Cardiac fibroblast (primary cell): ENCODE measurements at regions not wholly inside any gene's neighbourhood (a gene's known extent, or its start where the extent isn't known, plus 50 kb on each side); places are given as distances from the start of the nearest gene placed in this dataset.

ENCODE experiments used
- DNase-seq, 2 donors: peaks; one replicate each; pipeline versions ENCODE4 v3.0.0 to v3.0.0-alpha.2; 2010; ENCODE audit warnings: low read depth in 2 of 2
- H3K4me3 ChIP-seq, 2 donors: replicated peaks in 1 of 2; 1 replicate in 1 of 2; 2 replicates in 1 of 2; pipeline ENCODE4 v1.5.1; 2011; ENCODE audit warnings: low read depth in 2 of 2, low read length in 2 of 2, mild to moderate bottlenecking in 2 of 2, moderate library complexity in 1 of 2
- CTCF ChIP-seq: IDR thresholded peaks from one replicate; pipeline ENCODE4 v1.5.1; 2011; ENCODE audit warnings: low read depth, mild to moderate bottlenecking, low read length, inconsistent platforms

GRCh38 chr1:81156887-81157286 lies 643.8 kb upstream of the ADGRL2 start:
- DNase-seq: no peak
- no peak overlapping the region for H3K4me3 ChIP-seq
- TF ChIP-seq CTCF: no peak

GRCh38 chr1:81155131-81155530 lies 645.6 kb upstream of the ADGRL2 start:
- no peak overlapping the region for H3K4me3 ChIP-seq

GRCh38 chr1:81151206-81151605 lies 649.5 kb upstream of the ADGRL2 start:
- DNase-seq: peak; percentile 37 to 43
- H3K4me3 ChIP-seq: no peak overlapping the region
- TF ChIP-seq CTCF: no peak

More at GRCh38 chr1:81155131-81155530, 645.6 kb upstream of the ADGRL2 start:
- peak; percentile 44 to 87 for DNase-seq
- no peak for TF ChIP-seq CTCF

GRCh38 chr1:81149649-81150325 lies 650.9 kb upstream of the ADGRL2 start:
- no peak overlapping the region for H3K4me3 ChIP-seq
- peak; percentile 15 to 52 for DNase-seq
- no peak for TF ChIP-seq CTCF

- no peak for TF ChIP-seq CTCF
- H3K4me3 ChIP-seq: no peak overlapping the region
- DNase-seq: peak in 1 of 2 donors; percentile 35
Measured at GRCh38 chr1:81144240-81144825, 656.4 kb upstream of the ADGRL2 start.

GRCh38 chr1:81142099-81142826 lies 658.5 kb upstream of the ADGRL2 start:
- H3K4me3 ChIP-seq: no peak overlapping the region
- TF ChIP-seq CTCF: no peak
- peak; percentile 72 to 83 for DNase-seq
